Colonic mucosa (tissue), 4 donors: ENCODE measurements at regions not wholly inside any gene's neighbourhood (a gene's known extent, or its start where the extent isn't known, plus 50 kb on each side); places are given as distances from the start of the nearest gene placed in this dataset.

ENCODE experiments used
- DNase-seq: peaks from one replicate; pipeline ENCODE4 v3.0.0-alpha.2; 2020
- H3K27ac ChIP-seq: fragments of 200-600 bp; one replicate; pipeline ENCODE4 v1.8.0; 2021
- H3K27me3 ChIP-seq: fragments of 200-600 bp; one replicate; pipeline ENCODE4 v1.8.0; 2021
- H3K36me3 ChIP-seq: fragments of 200-600 bp; one replicate; pipeline ENCODE4 v1.8.0; 2021
- H3K4me1 ChIP-seq: fragments of 200-600 bp; one replicate; pipeline ENCODE4 v1.8.0; 2021; ENCODE audit warnings: mild to moderate bottlenecking
- H3K4me3 ChIP-seq: fragments of 200-600 bp; one replicate; pipeline ENCODE4 v1.8.0; 2021
- H3K9ac ChIP-seq, 2 donors: one replicate each; pipeline ENCODE4 v1.7.0; 2013; ENCODE audit warnings: control low read depth in 2 of 2, low read depth in 2 of 2, low read length in 2 of 2
- H3K9me3 ChIP-seq: fragments of 200-600 bp; one replicate; pipeline ENCODE4 v1.8.0; 2021
- CTCF ChIP-seq: fragments of 200-600 bp; IDR thresholded peaks from one replicate; pipeline ENCODE4 v1.8.0; 2022; ENCODE audit warnings: antibody characterized with exemption, mild to moderate bottlenecking
- intact Hi-C: fragments of 100-400 bp; cut with DNase I; formaldehyde crosslinking; loops from one replicate; pipeline ENCODE4 v1.14.1; 2022
- donor health status: healthy.
- donor health status: DM: no; HTN: no; CAD: no.
- donor health status: DM: no; HTN: no; CAD: no.

- Histone ChIP-seq H3K4me3 (no peak overlapping the region), H3K4me1 (no peaks in the 10 kb centered on the region), H3K27me3 (no peaks in the 10 kb centered on the region), H3K9me3 (no peaks in the 10 kb centered on the region), H3K36me3 (no peaks in the 10 kb centered on the region), H3K27ac (no peak overlapping the region), H3K9ac (no peak overlapping the region)
- DNase-seq, result no peak
- intact Hi-C loops, result no loop called here
- TF ChIP-seq CTCF, result no peak
These were observed 120.6 kb downstream of the SEM1 start for GRCh38 chr7:96589038-96589437.

GRCh38 chr7:96579119-96579518, 130.5 kb downstream of the SEM1 start:
- H3K9ac ChIP-seq, result no peak overlapping the region
- H3K4me3 ChIP-seq, result no peak overlapping the region
- H3K9me3 ChIP-seq, result no peaks in the 10 kb centered on the region
- no peaks in the 10 kb centered on the region for H3K4me1 ChIP-seq
- no peak overlapping the region for H3K27ac ChIP-seq
- no peaks in the 10 kb centered on the region for H3K27me3 ChIP-seq
- H3K36me3 ChIP-seq, result no peaks in the 10 kb centered on the region
- no peak for TF ChIP-seq CTCF
- intact Hi-C loops, result no loop called here
- DNase-seq, result no peak

- H3K9me3 ChIP-seq, result no peaks in the 10 kb centered on the region
- H3K27ac ChIP-seq, result no peak overlapping the region
- no peak overlapping the region for H3K4me3 ChIP-seq
- H3K9ac ChIP-seq, result no peak overlapping the region
- H3K4me1 ChIP-seq, result no peaks in the 10 kb centered on the region
- H3K36me3 ChIP-seq, result no peaks in the 10 kb centered on the region
- H3K27me3 ChIP-seq, result no peaks in the 10 kb centered on the region
- intact Hi-C loops, result no loop called here
- DNase-seq, result no peak
- no peak for TF ChIP-seq CTCF
These were observed 131.0 kb downstream of the SEM1 start for GRCh38 chr7:96578606-96579005.

GRCh38 chr7:96563409-96563808, 146.2 kb downstream of the SEM1 start:
- intact Hi-C loops, result no loop called here
- no peaks in the 10 kb centered on the region for H3K9me3 ChIP-seq
- H3K4me3 ChIP-seq, result no peak overlapping the region
- no peaks in the 10 kb centered on the region for H3K4me1 ChIP-seq
- H3K36me3 ChIP-seq, result no peaks in the 10 kb centered on the region
- TF ChIP-seq CTCF, result no peak
- H3K27ac ChIP-seq, result no peak overlapping the region
- no peaks in the 10 kb centered on the region for H3K27me3 ChIP-seq
- H3K9ac ChIP-seq, result no peak overlapping the region
- no peak for DNase-seq

GRCh38 chr7:96562966-96563365, 146.7 kb downstream of the SEM1 start:
- Histone ChIP-seq H3K27ac (no peak overlapping the region), H3K27me3 (no peaks in the 10 kb centered on the region), H3K9ac (no peak overlapping the region), H3K36me3 (no peaks in the 10 kb centered on the region), H3K9me3 (no peaks in the 10 kb centered on the region), H3K4me1 (no peaks in the 10 kb centered on the region), H3K4me3 (no peak overlapping the region)
- DNase-seq, result no peak
- no peak for TF ChIP-seq CTCF
- intact Hi-C loops, result no loop called here

- Histone ChIP-seq H3K27ac (no peak overlapping the region), H3K9me3 (no peaks in the 10 kb centered on the region), H3K4me1 (no peaks in the 10 kb centered on the region), H3K9ac (no peak overlapping the region), H3K36me3 (no peaks in the 10 kb centered on the region), H3K27me3 (no peaks in the 10 kb centered on the region), H3K4me3 (no peak overlapping the region)
- TF ChIP-seq CTCF, result no peak
- no peak for DNase-seq
- intact Hi-C loops, result no loop called here
These were observed 147.2 kb downstream of the SEM1 start for GRCh38 chr7:96562458-96562857.
